Middle frontal gyrus (tissue), 1 donor: ENCODE measurements at regions not wholly inside any gene's neighbourhood (a gene's known extent, or its start where the extent isn't known, plus 50 kb on each side); places are given as distances from the start of the nearest gene placed in this dataset.
"Not testable (repeated sequence)": the region's sequence is repeated elsewhere in the genome, so short reads cannot be mapped to it uniquely, and the experiment has no call there.

Experiments
- DNase-seq: peaks from one replicate; pipeline ENCODE4 v3.0.0-alpha.2; 2015; ENCODE audit warnings: low spot score; ENCODE audit errors: extremely low spot score

DNA sequence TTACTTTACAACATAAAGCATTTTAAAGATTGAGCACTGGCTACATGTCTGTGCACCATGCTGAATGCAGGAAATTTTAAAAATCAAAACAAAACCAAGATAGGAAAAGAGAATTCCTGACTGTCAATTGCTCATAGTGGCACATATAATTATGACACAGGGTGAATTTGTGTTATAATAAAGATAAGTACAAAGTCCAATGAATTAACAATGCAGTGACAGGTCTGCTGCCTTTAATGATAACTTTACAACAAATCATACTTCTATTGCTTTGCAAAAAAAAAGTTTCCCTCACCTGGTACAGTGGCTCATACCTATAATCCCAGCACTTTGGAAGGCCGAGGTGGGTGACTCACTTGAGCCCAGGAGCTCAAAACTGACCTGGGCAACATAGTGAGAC is 93.8 kb upstream of the OSBPL8 start:
- no peak for DNase-seq

DNA sequence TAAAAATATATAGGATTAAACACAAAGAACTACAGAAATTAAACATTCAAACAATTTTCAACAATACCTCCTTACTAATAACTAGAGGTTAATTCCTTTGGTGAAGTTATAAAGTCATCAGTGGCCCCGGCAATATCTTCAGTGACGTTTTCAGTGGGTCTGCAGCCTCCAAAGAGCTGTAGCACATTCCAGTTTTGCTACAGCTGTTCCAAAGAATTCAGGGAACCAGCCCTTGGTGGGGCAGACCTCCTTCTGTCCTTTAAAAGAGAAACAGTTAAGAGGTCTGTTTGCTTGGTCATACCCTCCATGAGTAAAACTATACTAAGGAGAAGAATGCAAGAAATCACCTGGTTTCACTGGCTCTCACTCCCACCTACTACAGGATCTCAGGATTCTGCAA is 99.2 kb upstream of the ZDHHC17 start:
- DNase-seq = no peak

DNA sequence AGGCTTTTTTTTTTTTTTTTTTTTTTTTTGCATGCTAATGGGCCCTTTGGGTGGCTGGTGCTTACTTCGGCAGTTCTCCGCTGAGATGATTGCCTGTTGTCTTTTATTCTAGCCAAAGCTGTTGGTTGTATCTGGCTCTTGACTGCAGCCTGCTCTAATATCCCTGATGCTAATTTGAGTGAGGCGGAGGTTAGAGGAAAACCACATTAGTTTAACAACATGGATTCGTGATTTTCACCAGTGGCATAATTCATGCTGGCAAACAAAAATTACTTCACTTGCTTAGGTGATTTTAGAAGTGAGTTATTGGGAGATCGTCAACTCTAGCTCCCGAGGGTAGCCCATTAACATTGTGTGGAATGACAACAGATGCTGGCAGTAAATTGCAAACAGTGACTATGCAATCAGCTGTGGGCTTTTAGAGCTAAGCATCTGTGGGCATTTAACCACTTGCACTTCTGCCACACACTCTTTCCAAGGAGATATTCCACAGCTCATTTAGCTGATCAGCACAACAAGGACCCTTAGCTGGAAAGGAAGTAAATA is 97.6 kb upstream of the ZDHHC17 start:
- no peak for DNase-seq

DNA sequence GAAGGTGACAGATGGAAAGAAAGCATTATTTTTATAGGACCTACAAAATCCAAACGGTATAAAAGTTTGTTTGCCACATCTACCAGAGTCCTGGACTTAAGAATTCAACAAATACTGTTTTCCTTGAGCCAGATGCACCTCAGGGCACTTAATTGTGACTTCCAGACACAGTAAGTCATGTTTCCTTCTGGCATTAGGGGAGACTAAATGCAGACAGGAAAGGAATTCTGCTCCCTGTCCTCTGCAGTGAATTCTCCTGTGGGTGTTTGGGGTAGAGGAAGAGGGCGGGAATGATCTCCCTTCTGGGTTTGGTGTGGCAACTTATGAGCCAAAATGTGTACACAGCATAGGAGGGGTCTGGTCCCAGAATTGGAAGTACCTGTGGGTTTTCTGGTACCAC is 93.9 kb upstream of the ZDHHC17 start:
- DNase-seq = no peak

DNA sequence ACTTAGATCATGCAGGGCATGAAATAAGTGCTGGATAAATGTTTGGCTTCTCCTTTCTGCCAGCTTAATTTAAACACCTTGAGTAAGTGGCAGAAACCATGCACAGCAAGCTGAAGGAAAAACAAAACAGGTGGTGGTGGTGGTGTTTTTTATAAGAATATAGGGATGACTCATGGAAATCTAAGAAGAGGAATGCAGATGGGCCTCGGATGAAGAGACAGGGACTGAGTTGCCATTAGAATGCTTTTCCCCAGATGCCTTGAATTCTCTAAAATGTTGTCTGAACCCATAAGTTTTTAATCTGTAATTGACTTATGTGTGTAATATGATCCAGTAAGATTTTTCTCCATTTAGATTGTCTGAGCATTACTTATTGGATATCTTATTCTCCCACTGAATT is 93.1 kb upstream of the ZDHHC17 start:
- no peak for DNase-seq

DNA sequence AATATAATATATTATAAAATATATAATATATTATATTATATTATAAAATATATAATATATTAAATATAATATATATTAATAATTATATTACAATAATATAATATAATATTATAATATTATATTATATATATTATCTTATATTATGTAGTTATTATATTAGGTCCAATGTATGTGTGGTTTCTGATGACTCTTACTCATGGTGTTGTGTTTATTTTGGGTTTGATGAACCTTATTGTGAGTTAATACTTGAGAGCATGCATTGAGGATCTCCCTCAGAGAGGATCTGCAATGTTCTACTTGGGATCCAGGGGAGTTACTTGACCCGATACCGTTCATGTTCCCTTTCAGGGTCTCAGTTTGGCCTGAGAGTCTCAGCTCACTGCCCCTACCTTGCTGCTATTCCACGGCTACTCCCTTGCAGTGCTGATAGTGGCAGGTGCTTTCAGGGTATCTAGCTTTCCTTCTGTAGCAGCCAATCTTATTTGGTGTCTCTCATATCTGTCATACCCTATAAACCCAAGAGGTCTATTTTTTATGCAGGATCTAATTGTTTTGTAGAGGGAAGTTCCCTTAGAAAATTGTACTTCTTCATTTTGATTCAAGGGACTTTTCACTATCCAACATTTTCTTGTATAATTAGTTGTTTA is 89.1 kb upstream of the ZDHHC17 start:
- DNase-seq = no peak

DNA sequence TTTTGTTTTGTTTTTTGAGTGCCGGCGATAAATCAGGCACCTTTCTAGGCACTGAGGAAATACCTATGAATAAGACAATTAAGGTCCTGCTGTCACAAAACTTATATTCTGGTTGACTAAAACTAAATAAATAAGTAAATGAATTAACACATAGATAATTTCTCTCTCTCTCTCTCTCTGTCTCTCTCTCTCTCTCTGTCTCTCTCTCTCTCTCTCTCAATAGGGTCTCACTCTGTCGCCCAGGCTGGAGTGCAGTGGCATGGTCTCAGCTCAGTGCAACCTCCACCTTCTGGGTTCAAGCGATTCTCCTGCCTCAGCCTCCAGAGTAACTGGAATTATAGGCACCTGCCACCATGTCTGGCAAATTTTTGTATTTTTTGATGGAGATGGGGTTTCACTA is 87.7 kb upstream of the ZDHHC17 start:
- DNase-seq = not testable (repeated sequence)

DNA sequence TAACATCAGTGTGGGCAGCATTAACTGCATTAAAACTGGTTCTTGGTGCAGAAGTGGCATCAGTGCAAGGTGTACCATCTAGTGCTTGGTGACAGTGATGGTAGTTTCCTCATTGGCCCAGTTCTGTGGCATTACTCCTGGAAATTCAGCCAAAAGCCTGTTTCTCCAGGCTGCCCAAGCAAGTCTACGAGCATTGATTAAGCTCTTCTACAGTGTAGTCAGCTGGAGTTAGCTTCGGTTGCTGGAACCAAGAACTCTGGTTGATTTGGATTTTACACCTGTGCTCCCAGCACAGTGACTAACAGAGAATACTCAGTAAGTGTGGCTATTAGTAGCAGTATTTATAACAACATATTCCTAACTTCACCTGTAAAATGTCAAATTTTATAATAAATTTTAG is 84.9 kb upstream of the ZDHHC17 start:
- DNase-seq = no peak

DNA sequence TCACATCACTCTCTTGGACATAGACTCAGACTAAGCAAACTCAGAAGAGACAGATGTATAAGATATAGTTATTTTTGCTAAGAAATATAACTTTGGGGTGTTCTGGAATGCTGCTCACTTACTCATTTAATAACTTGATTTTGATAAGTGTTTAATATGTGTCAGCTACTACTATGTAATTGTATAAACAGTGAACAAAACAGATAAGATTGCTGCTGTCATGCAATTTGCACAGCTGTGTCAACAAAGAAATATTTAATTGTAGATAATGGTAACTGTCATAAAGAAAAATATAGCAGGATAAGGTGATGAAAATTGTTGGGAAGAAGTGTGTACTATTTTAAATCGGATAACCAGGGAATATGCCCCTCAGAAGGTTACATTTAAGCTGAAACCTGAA is 84.1 kb upstream of the ZDHHC17 start:
- DNase-seq = no peak

DNA sequence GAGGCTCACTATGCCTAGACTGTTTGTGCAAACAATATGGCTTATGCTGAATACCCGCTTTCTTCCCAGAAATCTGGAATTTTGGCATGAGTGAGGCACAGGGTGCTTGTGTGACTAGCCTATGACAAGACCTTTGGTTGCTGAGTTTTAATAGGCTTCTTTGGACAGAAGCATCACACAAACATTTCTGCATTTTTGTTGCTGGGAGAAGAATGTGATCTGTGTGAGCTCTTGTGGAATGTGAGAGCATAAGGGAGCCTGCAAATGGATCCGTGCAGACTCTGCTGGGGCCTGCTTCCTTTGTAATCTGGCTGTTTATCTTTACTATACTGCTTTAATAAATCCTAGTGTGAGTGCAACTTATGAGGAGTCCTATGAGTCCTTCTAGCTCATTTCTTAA is 83.0 kb upstream of the ZDHHC17 start:
- no peak for DNase-seq

DNA sequence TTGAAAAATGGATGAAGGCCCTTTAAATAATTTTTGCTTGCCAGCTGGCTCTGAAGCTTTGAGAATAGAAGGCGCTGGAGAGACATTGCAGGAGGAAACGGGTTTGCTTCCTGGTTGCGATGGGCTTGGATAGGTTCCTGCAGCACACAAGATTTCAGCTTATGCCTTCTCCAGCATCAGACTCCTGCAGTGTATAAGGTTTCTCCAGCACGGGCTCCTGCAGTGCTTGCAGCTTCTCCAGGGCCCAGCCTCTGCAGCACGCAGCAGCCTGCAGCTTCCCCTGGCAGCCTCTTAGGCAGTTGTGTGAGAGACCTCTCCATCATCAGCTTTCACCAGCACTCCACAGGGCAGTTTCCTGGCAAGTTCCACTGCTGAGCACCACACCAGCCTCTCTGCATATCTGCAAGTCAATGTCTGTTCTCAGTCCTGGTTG is 78.7 kb upstream of the ZDHHC17 start:
- DNase-seq = peak; percentile 62

DNA sequence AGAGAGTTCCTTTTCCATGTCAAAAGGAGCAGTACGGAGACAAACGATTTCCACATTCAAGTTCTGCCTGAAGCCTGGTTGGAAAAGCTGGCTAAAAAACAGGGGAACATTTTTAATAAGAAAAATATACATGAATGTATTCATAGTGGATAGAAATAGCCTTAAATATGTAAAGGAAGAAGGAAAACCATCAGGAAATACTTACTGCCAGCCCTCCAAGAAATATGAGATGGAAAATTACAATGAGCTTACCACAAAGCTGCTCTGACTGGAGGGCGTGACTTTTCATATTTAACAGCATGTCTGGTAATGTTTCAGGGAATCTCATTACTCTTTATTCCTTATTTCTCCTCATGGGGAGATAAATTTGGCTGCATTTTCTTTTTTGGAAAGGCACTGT is 75.9 kb upstream of the ZDHHC17 start:
- no peak for DNase-seq

DNA sequence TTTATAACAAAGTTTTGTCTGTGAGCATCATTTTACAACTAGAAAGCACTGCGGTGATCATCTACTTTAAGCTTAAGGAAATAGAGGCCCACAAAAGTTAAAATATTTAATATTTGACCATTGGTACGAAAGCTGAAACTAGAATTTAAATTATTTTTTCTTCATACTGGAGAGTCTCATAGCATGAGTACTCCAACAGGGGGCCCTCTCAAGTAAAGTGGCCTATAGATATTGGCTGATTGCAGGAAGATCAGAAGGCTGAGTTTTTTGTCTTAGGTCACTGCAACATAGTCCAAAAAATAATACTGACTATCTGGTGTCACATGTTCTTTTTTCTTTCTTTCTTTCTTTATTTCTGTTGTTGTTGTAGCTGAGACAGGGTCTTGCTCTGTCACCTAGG is 75.3 kb upstream of the ZDHHC17 start:
- no peak for DNase-seq

DNA sequence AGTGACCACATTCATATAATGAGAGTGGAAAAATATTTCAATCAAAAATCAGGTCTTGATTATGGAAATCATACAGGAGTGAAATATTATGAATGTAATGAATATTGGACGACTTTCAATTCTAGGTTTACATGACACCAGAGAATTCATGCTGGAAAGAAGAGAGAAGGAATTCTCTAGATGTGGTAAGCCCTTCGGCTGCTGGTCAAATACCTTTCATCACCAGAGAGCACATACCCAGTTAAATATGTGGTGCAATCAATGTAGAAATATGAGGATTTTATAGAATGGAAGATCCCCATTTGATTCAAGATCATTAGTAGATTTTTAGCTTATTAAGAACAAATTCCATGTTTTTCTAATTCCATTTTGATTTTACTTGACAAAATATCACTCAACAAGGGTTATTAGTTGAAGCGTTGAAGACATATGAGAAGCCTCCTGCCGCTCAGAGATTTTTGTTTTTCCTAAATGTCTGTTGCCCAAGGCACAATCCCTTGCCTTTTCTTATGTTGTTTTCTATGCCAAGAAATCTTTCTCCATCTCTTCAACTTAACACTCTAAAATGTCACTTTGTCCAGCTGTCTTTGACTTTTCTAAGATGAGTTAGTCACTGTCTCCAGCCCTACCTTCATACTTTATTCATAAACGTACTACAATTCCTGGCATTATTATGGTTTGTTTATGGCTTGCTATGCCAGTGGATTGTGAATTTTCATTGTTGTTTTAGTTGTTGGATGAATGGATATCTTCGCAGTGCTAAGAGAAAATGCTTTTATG is 72.8 kb upstream of the ZDHHC17 start:
- DNase-seq = no peak

DNA sequence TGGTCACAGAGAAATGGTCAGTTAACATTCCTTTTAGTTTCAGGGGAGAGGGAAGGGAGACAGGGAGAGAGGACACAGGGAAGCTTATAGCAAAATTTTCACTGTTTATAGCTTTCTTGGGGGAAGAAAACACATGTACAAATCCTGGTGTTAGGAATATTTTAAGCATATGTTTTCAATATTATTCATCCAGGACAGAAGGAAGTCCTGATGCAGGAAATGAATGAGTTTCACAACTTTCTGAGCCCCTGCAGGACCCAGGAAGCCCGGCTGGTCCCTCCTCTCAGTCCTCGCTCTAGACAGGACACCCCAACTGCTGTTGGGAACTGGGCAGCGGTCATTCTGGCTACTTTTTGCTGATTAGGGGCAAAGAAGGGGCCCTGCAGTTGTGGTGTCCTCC is 71.1 kb upstream of the ZDHHC17 start:
- DNase-seq = no peak

DNA sequence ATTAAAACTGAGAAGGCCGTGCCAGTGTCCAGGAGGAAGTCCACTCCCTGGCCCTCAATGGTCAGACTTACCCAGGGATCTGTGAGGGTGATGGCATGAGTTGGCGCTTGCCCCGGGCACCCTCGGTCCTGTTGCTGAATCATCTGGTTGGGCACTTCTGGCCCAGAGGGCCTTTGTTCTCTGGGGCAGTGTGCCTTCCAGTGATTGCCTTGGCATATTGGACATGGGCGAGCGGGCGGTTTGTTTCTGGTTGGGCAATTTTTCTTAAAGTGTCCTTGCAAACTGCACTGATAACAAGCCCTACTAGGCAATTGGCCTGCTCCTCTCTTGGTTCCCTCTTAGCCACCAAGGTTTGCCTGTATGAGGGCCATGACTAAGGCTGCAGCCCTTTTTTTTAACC is 69.5 kb upstream of the ZDHHC17 start:
- no peak for DNase-seq

DNA sequence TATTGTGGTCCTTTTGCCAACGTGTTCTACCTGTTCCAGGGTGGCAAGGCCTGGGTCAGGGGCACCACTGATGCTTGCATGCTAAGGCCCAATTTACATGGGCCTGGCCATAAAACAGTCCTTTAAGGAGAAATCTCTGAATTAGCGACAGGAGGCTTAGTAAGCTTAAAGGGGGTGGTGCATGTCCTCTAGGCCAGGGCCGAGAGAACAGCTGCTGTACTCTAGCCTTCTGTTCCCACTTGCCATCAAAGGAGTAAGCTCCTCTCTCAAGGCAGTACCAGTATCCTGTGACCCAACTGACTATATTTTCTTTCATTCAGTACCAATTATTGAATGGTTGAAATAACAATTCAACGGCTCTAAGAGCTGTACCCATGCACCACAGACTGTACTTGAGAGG is 67.7 kb upstream of the ZDHHC17 start:
- DNase-seq = no peak

DNA sequence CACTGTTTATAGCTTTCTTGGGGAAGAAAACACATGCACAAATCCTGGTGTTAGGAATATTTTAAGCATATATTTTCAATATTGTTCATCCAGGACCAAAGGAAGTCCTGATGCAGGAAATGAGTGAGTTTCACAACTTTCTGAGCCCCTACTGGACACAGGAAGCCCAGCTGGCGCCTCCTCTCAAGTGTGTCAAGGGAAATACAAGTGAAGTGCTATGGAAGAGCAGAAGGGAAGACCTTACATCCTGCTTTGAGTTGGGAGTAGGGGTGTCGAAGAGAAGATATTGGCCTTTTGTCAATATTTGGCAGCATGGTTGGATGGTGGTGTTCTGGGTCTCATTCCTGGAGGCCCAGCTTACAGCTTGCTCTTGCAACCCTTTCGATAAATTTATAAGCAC is 66.1 kb upstream of the ZDHHC17 start:
- DNase-seq = no peak

DNA sequence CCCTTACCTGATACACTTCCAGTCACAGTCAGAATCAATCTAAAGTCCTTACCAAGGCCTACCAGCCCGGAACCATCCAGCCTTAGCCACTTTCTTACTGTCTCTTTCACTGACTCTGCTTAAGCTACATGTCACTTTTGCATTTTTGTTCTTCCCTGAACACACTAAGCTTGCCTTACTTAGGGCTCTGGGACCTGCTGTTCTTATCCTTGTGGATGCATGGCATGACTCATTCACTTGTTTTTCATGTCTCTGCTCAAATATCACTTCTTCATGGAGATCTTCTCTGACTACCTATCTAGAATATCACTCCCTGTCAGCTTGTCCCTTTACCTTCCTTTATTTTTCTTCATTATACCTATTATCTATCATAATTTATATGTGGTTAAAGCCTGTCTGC is 65.6 kb upstream of the ZDHHC17 start:
- no peak for DNase-seq

DNA sequence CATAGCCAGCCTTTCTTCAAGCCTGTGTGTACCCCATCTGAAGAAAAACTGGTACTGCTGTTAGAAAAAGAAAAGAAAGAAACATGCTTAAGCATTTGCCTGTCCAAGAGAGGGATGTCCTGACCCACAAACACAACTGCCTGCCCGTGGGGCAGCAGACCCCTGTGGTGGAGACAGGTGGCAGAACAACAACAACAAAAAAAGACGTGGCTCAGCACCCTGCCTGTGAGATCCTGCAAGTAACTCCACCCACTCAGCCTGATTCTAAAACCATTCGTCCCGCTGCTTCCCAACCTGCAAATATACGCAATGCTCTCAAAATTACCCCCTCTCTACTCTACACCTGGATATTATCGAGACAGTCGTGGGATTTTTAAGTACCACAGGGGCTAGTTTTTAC is 64.9 kb upstream of the ZDHHC17 start:
- no peak for DNase-seq

DNA sequence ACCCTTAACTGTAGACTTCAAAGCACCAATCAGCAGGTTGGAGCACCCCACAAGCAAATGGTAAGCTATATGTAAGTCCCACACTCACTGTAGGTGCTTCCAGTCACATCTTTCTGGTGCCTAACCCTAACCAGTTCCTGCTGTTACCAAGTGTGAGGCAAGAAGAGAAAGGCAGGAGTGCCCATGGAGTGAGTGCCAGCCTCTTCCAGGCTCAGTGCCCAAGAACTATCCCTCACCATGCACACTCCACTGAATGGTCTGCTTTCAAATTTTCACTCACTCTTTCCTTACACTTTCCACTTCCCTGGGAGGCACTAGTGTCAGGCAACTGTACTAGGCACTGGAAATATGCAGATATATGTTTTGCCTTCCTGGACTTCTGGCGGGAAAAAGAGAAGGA is 62.2 kb upstream of the ZDHHC17 start:
- no peak for DNase-seq

DNA sequence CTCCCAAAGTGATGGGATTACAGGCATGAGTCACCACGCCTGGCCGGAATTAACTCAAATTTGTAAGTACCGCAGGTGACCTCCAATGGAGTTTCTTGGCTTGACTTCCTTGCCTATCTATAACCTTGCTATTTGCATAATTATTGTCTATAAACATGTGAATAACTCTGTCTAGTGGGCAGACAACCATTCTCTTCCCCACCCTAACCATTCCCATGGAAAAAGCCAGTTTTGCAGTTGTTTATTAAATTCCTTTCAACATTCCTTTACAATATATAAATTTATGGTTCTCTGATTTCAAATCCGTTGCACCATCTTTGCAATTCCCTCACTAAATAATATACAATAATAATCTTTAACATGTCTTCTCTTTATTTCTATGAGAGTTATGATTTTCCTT is 61.0 kb upstream of the ZDHHC17 start:
- DNase-seq = no peak

DNA sequence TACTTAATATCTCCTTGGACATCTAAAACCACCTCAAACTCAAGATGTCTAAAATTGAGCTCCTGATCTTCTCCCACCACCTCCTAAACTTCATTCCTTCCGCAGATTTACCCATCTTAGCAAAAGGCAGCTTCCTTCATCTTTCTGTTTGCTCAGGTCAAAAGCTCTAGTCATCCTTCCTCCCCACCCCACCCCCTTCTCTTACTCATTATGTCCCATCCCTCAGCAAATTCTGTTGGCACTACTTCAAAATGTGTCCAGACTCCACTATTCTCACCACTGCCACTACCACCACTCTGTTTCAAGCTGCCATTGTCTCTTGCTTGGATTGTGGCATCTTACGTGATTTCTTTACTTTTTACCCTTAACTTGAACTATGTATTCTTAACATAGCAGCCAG is 59.2 kb upstream of the ZDHHC17 start:
- no peak for DNase-seq
